DOHH2 (cell line): ENCODE measurements at regions not wholly inside any gene's neighbourhood (a gene's known extent, or its start where the extent isn't known, plus 50 kb on each side); places are given as distances from the start of the nearest gene placed in this dataset.

Experiments
- H3F3A ChIP-seq: fragments of 200-600 bp; sonication (generic), shearing (Covaris generic); 2 replicates; pipeline ENCODE4 v1.6.0; 2016; ENCODE audit warnings: antibody characterized with exemption, mild to moderate bottlenecking; ENCODE audit not compliant: control insufficient read depth, insufficient read depth
- H3K27ac ChIP-seq: fragments of 200-600 bp; sonication (generic); 2 replicates; pipeline ENCODE4 v1.5.1; 2014; ENCODE audit warnings: low read depth, mild to moderate bottlenecking, low read length, moderate library complexity
- H3K27me3 ChIP-seq: fragments of 200-600 bp; sonication (generic); 2 replicates; pipeline ENCODE4 v1.6.1; 2014; ENCODE audit warnings: mild to moderate bottlenecking, low read length, mixed read lengths; ENCODE audit not compliant: control insufficient read depth
- H3K36me3 ChIP-seq: fragments of 200-600 bp; sonication (generic); 2 replicates; pipeline ENCODE4 v1.6.1; 2014; ENCODE audit warnings: mild to moderate bottlenecking, low read length, moderate library complexity, mixed read lengths; ENCODE audit not compliant: control insufficient read depth
- H3K4me1 ChIP-seq: fragments of 200-600 bp; sonication (generic); 2 replicates; pipeline ENCODE4 v1.6.1; 2014; ENCODE audit warnings: mild to moderate bottlenecking, low read length, mixed read lengths; ENCODE audit not compliant: control insufficient read depth
- H3K4me2 ChIP-seq: fragments of 200-600 bp; sonication (generic); 2 replicates; pipeline ENCODE4 v1.6.0; 2014; ENCODE audit warnings: mild to moderate bottlenecking, low read length, moderate library complexity
- H3K4me3 ChIP-seq: fragments of 200-600 bp; sonication (generic); 2 replicates; pipeline ENCODE4 v1.5.1; 2014; ENCODE audit warnings: mild to moderate bottlenecking, low read length, mixed read lengths
- H3K79me2 ChIP-seq: fragments of 200-600 bp; sonication (generic); 2 replicates; pipeline ENCODE4 v1.6.1; 2014; ENCODE audit warnings: mild to moderate bottlenecking, low read length, mixed read lengths; ENCODE audit not compliant: control insufficient read depth
- H3K9me2 ChIP-seq: fragments of 200-600 bp; sonication (generic); replicated peaks from 2 replicates; pipeline ENCODE4 v1.6.1; 2014; ENCODE audit warnings: mild to moderate bottlenecking, low read length, mixed read lengths; ENCODE audit not compliant: control insufficient read depth
- H3K9me3 ChIP-seq: fragments of 200-600 bp; sonication (generic); 2 replicates; pipeline ENCODE4 v1.6.1; 2014; ENCODE audit warnings: antibody characterized with exemption, low read length, mixed read lengths; ENCODE audit not compliant: control insufficient read depth, insufficient read depth
- H4K20me1 ChIP-seq: fragments of 200-600 bp; sonication (generic); 2 replicates; pipeline ENCODE4 v1.6.0; 2014; ENCODE audit warnings: low read depth, mild to moderate bottlenecking, antibody characterized with exemption, low read length, moderate library complexity; ENCODE audit not compliant: control insufficient read depth, insufficient read depth
- CTCF ChIP-seq: fragments of 200-600 bp; sonication (generic); IDR thresholded peaks from one replicate; pipeline ENCODE4 v1.5.1; 2014; ENCODE audit warnings: antibody characterized with exemption, mild to moderate bottlenecking, low read depth, low read length; ENCODE audit not compliant: poor library complexity, severe bottlenecking
- EZH2phosphoT487 ChIP-seq: fragments of 200-600 bp; sonication (generic); IDR thresholded peaks from 2 replicates; pipeline ENCODE4 v1.6.1; 2017; ENCODE audit warnings: borderline replicate concordance, mild to moderate bottlenecking, antibody characterized with exemption, low read length, moderate library complexity, mixed read lengths

- H3K4me1 ChIP-seq = peaks cover 7% of the 10 kb centered on the region
- H3K27me3 ChIP-seq = no peaks in the 10 kb centered on the region
- H3K9me2 ChIP-seq = no peaks in the 10 kb centered on the region
- no peaks in the 10 kb centered on the region for H4K20me1 ChIP-seq
- TF ChIP-seq CTCF = no peak
- no peak for TF ChIP-seq EZH2phosphoT487
- H3K79me2 ChIP-seq = no peaks in the 10 kb centered on the region
- no peak overlapping the region for H3K4me3 ChIP-seq
- no peaks in the 10 kb centered on the region for H3F3A ChIP-seq
- H3K4me2 ChIP-seq = no peak overlapping the region
- H3K36me3 ChIP-seq = no peaks in the 10 kb centered on the region
- H3K27ac ChIP-seq = no peak overlapping the region
- H3K9me3 ChIP-seq = no peaks in the 10 kb centered on the region
Measured at GRCh38 chr14:101118233-101118632, 214.7 kb upstream of the RTL1 start.

- H3K27me3 ChIP-seq = no peaks in the 10 kb centered on the region
- H3K4me3 ChIP-seq = no peak overlapping the region
Measured at GRCh38 chr14:101118746-101119591, 215.4 kb upstream of the RTL1 start.

GRCh38 chr14:101119830-101120571 lies 216.5 kb upstream of the RTL1 start:
- Histone ChIP-seq H3K4me3 (no peak overlapping the region), H3K27me3 (no peaks in the 10 kb centered on the region), H3K9me3 (no peaks in the 10 kb centered on the region), H3K9me2 (no peaks in the 10 kb centered on the region), H4K20me1 (no peaks in the 10 kb centered on the region), H3K4me2 (no peak overlapping the region), H3F3A (no peaks in the 10 kb centered on the region), H3K36me3 (no peaks in the 10 kb centered on the region), H3K79me2 (no peaks in the 10 kb centered on the region), H3K4me1 (peaks cover 7% of the 10 kb centered on the region), H3K27ac (no peak overlapping the region)
- TF ChIP-seq CTCF = no peak
- TF ChIP-seq EZH2phosphoT487 = no peak

More at GRCh38 chr14:101118746-101119591, 215.4 kb upstream of the RTL1 start:
- Histone ChIP-seq H3K79me2 (no peaks in the 10 kb centered on the region), H3K36me3 (no peaks in the 10 kb centered on the region), H3K4me1 (peaks cover 7% of the 10 kb centered on the region), H3K4me2 (no peak overlapping the region), H3F3A (no peaks in the 10 kb centered on the region), H3K9me2 (no peaks in the 10 kb centered on the region), H3K27ac (no peak overlapping the region), H4K20me1 (no peaks in the 10 kb centered on the region), H3K9me3 (no peaks in the 10 kb centered on the region)
- no peak for TF ChIP-seq EZH2phosphoT487
- TF ChIP-seq CTCF = no peak
